Left ventricle myocardium inferior (tissue), 1 donor: ENCODE measurements at regions not wholly inside any gene's neighbourhood (a gene's known extent, or its start where the extent isn't known, plus 50 kb on each side); places are given as distances from the start of the nearest gene placed in this dataset.

ENCODE experiments used
- DNase-seq: peaks from one replicate; pipeline ENCODE4 v3.0.0-alpha.2; 2020
- H3K27ac ChIP-seq: fragments of 200-600 bp; replicated peaks from 2 replicates; pipeline ENCODE4 v1.8.0; 2021
- H3K27me3 ChIP-seq: fragments of 200-600 bp; 2 replicates; pipeline ENCODE4 v1.8.0; 2021; ENCODE audit warnings: low read depth
- H3K36me3 ChIP-seq: fragments of 200-600 bp; 2 replicates; pipeline ENCODE4 v1.8.0; 2021
- H3K4me1 ChIP-seq: fragments of 200-600 bp; 2 replicates; pipeline ENCODE4 v1.8.0; 2021
- H3K4me3 ChIP-seq: fragments of 200-600 bp; 2 replicates; pipeline ENCODE4 v1.8.0; 2021; ENCODE audit warnings: mild to moderate bottlenecking, moderate library complexity
- H3K9me3 ChIP-seq: fragments of 200-600 bp; replicated peaks from 2 replicates; pipeline ENCODE4 v1.8.0; 2021
- intact Hi-C: fragments of 100-400 bp; cut with micrococcal nuclease; formaldehyde crosslinking; loops from one replicate; pipeline ENCODE4 v1.11.0; 2022
- TF ChIP-seq, protein P1 (sequence below): fragments of 200-600 bp; IDR thresholded peaks from 2 replicates; pipeline ENCODE4 v1.8.0; 2021; ENCODE audit warnings: antibody characterized with exemption, mild to moderate bottlenecking, borderline replicate concordance
- donor health status: DM: no; HTN: yes; CAD: no; lungs with severe emphysema.

GRCh38 chr2:59739166-59739565 lies 814.3 kb downstream of the BCL11A start:
- Histone ChIP-seq H3K27ac (no peak overlapping the region), H3K27me3 (no peaks in the 10 kb centered on the region), H3K4me1 (peaks cover 7% of the 10 kb centered on the region), H3K36me3 (no peaks in the 10 kb centered on the region), H3K4me3 (no peak overlapping the region), H3K9me3 (no peaks in the 10 kb centered on the region)
- TF ChIP-seq, protein P1, sequence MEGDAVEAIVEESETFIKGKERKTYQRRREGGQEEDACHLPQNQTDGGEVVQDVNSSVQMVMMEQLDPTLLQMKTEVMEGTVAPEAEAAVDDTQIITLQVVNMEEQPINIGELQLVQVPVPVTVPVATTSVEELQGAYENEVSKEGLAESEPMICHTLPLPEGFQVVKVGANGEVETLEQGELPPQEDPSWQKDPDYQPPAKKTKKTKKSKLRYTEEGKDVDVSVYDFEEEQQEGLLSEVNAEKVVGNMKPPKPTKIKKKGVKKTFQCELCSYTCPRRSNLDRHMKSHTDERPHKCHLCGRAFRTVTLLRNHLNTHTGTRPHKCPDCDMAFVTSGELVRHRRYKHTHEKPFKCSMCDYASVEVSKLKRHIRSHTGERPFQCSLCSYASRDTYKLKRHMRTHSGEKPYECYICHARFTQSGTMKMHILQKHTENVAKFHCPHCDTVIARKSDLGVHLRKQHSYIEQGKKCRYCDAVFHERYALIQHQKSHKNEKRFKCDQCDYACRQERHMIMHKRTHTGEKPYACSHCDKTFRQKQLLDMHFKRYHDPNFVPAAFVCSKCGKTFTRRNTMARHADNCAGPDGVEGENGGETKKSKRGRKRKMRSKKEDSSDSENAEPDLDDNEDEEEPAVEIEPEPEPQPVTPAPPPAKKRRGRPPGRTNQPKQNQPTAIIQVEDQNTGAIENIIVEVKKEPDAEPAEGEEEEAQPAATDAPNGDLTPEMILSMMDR: no peak
- intact Hi-C loops: no loop called here
- no peak for DNase-seq

- no peak for DNase-seq
- TF ChIP-seq, protein P1: no peak
- no peak overlapping the region for H3K4me3 ChIP-seq
- no peaks in the 10 kb centered on the region for H3K9me3 ChIP-seq
- H3K4me1 ChIP-seq: peaks cover 14% of the 10 kb centered on the region
- H3K27ac ChIP-seq: no peak overlapping the region
- H3K36me3 ChIP-seq: no peaks in the 10 kb centered on the region
- intact Hi-C loops: no loop called here
- H3K27me3 ChIP-seq: no peaks in the 10 kb centered on the region
These were observed 816.2 kb downstream of the BCL11A start for GRCh38 chr2:59737299-59737698.

- Histone ChIP-seq H3K4me1 (peaks cover 14% of the 10 kb centered on the region), H3K27me3 (no peaks in the 10 kb centered on the region), H3K4me3 (no peak overlapping the region), H3K9me3 (no peaks in the 10 kb centered on the region), H3K27ac (no peak overlapping the region), H3K36me3 (no peaks in the 10 kb centered on the region)
- TF ChIP-seq, protein P1: no peak
- DNase-seq: no peak
- intact Hi-C loops: no loop called here
These were observed 818.7 kb downstream of the BCL11A start for GRCh38 chr2:59734743-59735142.

GRCh38 chr2:59733970-59734369 lies 819.5 kb downstream of the BCL11A start:
- intact Hi-C loops: no loop called here
- Histone ChIP-seq H3K27me3 (no peaks in the 10 kb centered on the region), H3K27ac (no peak overlapping the region), H3K4me1 (peaks cover 14% of the 10 kb centered on the region), H3K9me3 (no peaks in the 10 kb centered on the region), H3K4me3 (no peak overlapping the region), H3K36me3 (no peaks in the 10 kb centered on the region)
- no peak for DNase-seq
- TF ChIP-seq, protein P1: no peak

DNA sequence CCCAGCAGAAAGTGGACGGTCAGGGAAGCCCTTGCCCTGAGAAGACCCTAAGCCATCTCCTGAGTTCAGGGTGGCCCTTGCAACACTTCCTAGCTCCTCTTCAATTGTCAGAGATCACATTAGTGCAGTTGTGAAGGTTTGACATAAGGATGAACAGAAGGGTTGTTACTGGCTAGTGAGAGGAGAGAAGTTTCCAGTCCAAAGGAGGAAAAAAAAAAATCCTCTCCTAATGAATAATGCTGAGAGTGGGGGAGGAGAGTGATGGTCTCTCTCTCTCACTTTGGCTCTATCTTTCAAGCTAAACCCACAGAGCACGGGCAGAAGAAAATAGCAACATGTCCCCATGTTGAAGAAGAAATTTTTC lies 819.9 kb downstream of the BCL11A start:
- Histone ChIP-seq H3K4me1 (peaks cover 14% of the 10 kb centered on the region), H3K36me3 (no peaks in the 10 kb centered on the region), H3K27ac (no peak overlapping the region), H3K4me3 (no peak overlapping the region), H3K9me3 (no peaks in the 10 kb centered on the region), H3K27me3 (no peaks in the 10 kb centered on the region)
- TF ChIP-seq, protein P1: no peak
- intact Hi-C loops: no loop called here
- DNase-seq: no peak

- H3K4me3 ChIP-seq: no peak overlapping the region
- H3K9me3 ChIP-seq: no peaks in the 10 kb centered on the region
- H3K4me1 ChIP-seq: peaks cover 14% of the 10 kb centered on the region
- H3K27ac ChIP-seq: no peak overlapping the region
- intact Hi-C loops: no loop called here
- TF ChIP-seq, protein P1: no peak
- no peaks in the 10 kb centered on the region for H3K36me3 ChIP-seq
- no peak for DNase-seq
- no peaks in the 10 kb centered on the region for H3K27me3 ChIP-seq
These were observed 820.4 kb downstream of the BCL11A start for GRCh38 chr2:59732871-59733566.
